ENCODE measurements at regions not wholly inside any gene's neighbourhood (a gene's known extent, or its start where the extent isn't known, plus 50 kb on each side); places are given as distances from the start of the nearest gene placed in this dataset.

GRCh38 chr6:168198302-168199180 lies 119.5 kb upstream of the FRMD1 start:
- DNase-seq (ENCODE audit: low read depth): no peak
- H3K4me3 ChIP-seq (ENCODE audit: low read length): no peak overlapping the region
- no peak for TF ChIP-seq CTCF (IDR thresholded peaks at IDR 0.05; ENCODE audit: insufficient read depth, low read depth, low read length, missing control alignments)

GRCh38 chr6:168197636-168198301 lies 118.8 kb upstream of the FRMD1 start:
- H3K4me3 ChIP-seq (ENCODE audit: low read length): no peak overlapping the region
- DNase-seq (ENCODE audit: low read depth): no peak
- no peak for TF ChIP-seq CTCF (IDR thresholded peaks at IDR 0.05; ENCODE audit: insufficient read depth, low read depth, low read length, missing control alignments)

- no peak for DNase-seq (ENCODE audit: low read depth)
- TF ChIP-seq CTCF (IDR thresholded peaks at IDR 0.05; ENCODE audit: insufficient read depth, low read depth, low read length, missing control alignments): no peak
- no peak overlapping the region for H3K4me3 ChIP-seq (ENCODE audit: low read length)
Observed at GRCh38 chr6:168196881-168197635, 118.0 kb upstream of the FRMD1 start.

- DNase-seq (ENCODE audit: low read depth): peak; percentile 0
- no peak for TF ChIP-seq CTCF (IDR thresholded peaks at IDR 0.05; ENCODE audit: insufficient read depth, low read depth, low read length, missing control alignments)
- no peak overlapping the region for H3K4me3 ChIP-seq (ENCODE audit: low read length)
Observed at GRCh38 chr6:168196385-168196860, 117.4 kb upstream of the FRMD1 start.

GRCh38 chr6:168195712-168196111 lies 116.7 kb upstream of the FRMD1 start:
- DNase-seq (ENCODE audit: low read depth): no peak
- no peak overlapping the region for H3K4me3 ChIP-seq (ENCODE audit: low read length)
- no peak for TF ChIP-seq CTCF (IDR thresholded peaks at IDR 0.05; ENCODE audit: insufficient read depth, low read depth, low read length, missing control alignments)

- H3K4me3 ChIP-seq (ENCODE audit: low read length): no peak overlapping the region
- no peak for DNase-seq (ENCODE audit: low read depth)
- TF ChIP-seq CTCF (IDR thresholded peaks at IDR 0.05; ENCODE audit: insufficient read depth, low read depth, low read length, missing control alignments): no peak
Observed at GRCh38 chr6:168194732-168195567, 115.9 kb upstream of the FRMD1 start.

All from epithelial cell of esophagus (primary cell).